ENCODE measurements at regions not wholly inside any gene's neighbourhood (a gene's known extent, or its start where the extent isn't known, plus 50 kb on each side); places are given as distances from the start of the nearest gene placed in this dataset.

DNA sequence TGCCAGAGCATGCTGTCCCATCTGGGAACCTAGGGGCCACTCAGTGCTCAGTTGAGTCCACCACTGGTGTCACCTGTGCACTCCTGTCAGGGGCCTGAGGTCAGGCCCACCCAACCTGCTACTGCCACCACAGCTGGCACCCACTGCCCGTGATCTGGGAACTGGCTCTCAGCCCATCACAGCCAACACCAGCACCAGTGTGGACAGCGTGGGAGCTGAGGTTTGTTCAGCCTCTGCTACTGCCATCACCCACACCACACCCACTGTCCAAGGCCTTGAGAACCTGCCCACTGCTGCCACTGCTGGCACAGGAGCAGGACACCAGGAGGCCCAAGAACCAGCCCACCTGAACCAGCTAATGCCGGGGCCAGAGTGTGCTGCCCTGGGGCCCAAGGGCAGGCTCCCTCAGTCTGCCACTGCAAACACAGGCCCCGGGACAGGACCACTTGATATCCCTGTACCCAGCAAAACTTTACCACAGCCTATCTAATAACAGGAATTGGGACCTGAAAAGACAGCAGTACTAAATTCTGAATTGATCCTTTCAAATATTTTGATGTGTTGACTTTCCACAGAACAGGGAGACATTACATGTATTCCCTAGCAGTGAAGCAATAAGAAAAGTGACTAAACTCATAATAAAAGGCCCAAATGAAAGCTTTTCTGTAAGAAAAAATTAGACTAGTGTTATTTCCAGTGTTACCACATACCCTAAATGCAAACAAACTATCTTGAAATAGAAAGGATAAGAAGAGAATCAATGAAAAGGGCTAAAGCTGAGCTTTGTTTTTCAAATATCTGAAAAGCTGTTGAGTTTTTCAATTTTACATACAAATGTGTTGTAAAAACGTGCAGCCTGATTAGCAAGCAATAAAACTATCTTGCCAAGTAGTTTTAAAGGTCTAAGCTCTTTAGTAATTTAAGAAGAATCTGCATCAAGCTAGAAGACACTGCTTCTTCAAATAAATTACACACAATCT lies 640.7 kb downstream of the METTL4 start:
- no peak for TF ChIP-seq CTCF (IDR thresholded peaks at IDR 0.05)
- no peak for TF ChIP-seq POLR2A (IDR thresholded peaks at IDR 0.05)
- TF ChIP-seq POLR2AphosphoS5 (IDR thresholded peaks at IDR 0.05; ENCODE audit: insufficient read depth in 1 of 2, low read depth in 1 of 2), result no peak
- no peaks in the 10 kb centered on the region for H3K27me3 ChIP-seq
- no peaks in the 10 kb centered on the region for H3K4me1 ChIP-seq
- H3K36me3 ChIP-seq, result no peaks in the 10 kb centered on the region
- H3K27ac ChIP-seq, result no peak overlapping the region
- intact Hi-C loops (cut with DNase I), result no loop called here
- H3K9me3 ChIP-seq, result no peaks in the 10 kb centered on the region
- no peak overlapping the region for H3K4me3 ChIP-seq
- no peak for DNase-seq (ENCODE audit: extremely low spot score in 2 of 2)

GRCh38 chr18:1952486-1952885 lies 618.8 kb downstream of the METTL4 start:
- DNase-seq (ENCODE audit: extremely low spot score in 2 of 2), result no peak
- intact Hi-C loops (cut with DNase I), result no loop called here

GRCh38 chr18:1954583-1955312 lies 616.6 kb downstream of the METTL4 start:
- intact Hi-C loops (cut with DNase I), result no loop called here
- no peaks in the 10 kb centered on the region for H3K4me1 ChIP-seq
- no peak for DNase-seq (ENCODE audit: extremely low spot score in 2 of 2)
- H3K27ac ChIP-seq, result no peak overlapping the region
- H3K9me3 ChIP-seq, result no peaks in the 10 kb centered on the region
- H3K4me3 ChIP-seq, result no peak overlapping the region
- no peaks in the 10 kb centered on the region for H3K27me3 ChIP-seq
- TF ChIP-seq POLR2AphosphoS5 (IDR thresholded peaks at IDR 0.05; ENCODE audit: insufficient read depth in 1 of 2, low read depth in 1 of 2), result no peak
- no peak for TF ChIP-seq CTCF (IDR thresholded peaks at IDR 0.05)
- no peak for TF ChIP-seq POLR2A (IDR thresholded peaks at IDR 0.05)
- H3K36me3 ChIP-seq, result no peaks in the 10 kb centered on the region

More at GRCh38 chr18:1952486-1952885, 618.8 kb downstream of the METTL4 start:
- TF ChIP-seq POLR2A (IDR thresholded peaks at IDR 0.05) (no peak), CTCF (IDR thresholded peaks at IDR 0.05) (no peak), POLR2AphosphoS5 (IDR thresholded peaks at IDR 0.05; ENCODE audit: insufficient read depth in 1 of 2, low read depth in 1 of 2) (no peak)
- no peak overlapping the region for H3K4me3 ChIP-seq
- H3K36me3 ChIP-seq, result no peaks in the 10 kb centered on the region
- H3K4me1 ChIP-seq, result no peaks in the 10 kb centered on the region
- H3K27ac ChIP-seq, result no peak overlapping the region
- no peaks in the 10 kb centered on the region for H3K9me3 ChIP-seq
- no peaks in the 10 kb centered on the region for H3K27me3 ChIP-seq

- no peaks in the 10 kb centered on the region for H3K4me1 ChIP-seq
- no peaks in the 10 kb centered on the region for H3K27me3 ChIP-seq
- H3K4me3 ChIP-seq, result no peak overlapping the region
- no peak for TF ChIP-seq POLR2AphosphoS5 (IDR thresholded peaks at IDR 0.05; ENCODE audit: insufficient read depth in 1 of 2, low read depth in 1 of 2)
- no peak for TF ChIP-seq CTCF (IDR thresholded peaks at IDR 0.05)
- TF ChIP-seq POLR2A (IDR thresholded peaks at IDR 0.05), result no peak
- no peak overlapping the region for H3K27ac ChIP-seq
- H3K36me3 ChIP-seq, result no peaks in the 10 kb centered on the region
- DNase-seq (ENCODE audit: extremely low spot score in 2 of 2), result no peak
- intact Hi-C loops (cut with DNase I), result no loop called here
- no peaks in the 10 kb centered on the region for H3K9me3 ChIP-seq
Observed at GRCh38 chr18:1958798-1959197, 612.5 kb downstream of the METTL4 start.
